ENCODE measurements at regions not wholly inside any gene's neighbourhood (a gene's known extent, or its start where the extent isn't known, plus 50 kb on each side); places are given as distances from the start of the nearest gene placed in this dataset.

- TF ChIP-seq, protein P1, sequence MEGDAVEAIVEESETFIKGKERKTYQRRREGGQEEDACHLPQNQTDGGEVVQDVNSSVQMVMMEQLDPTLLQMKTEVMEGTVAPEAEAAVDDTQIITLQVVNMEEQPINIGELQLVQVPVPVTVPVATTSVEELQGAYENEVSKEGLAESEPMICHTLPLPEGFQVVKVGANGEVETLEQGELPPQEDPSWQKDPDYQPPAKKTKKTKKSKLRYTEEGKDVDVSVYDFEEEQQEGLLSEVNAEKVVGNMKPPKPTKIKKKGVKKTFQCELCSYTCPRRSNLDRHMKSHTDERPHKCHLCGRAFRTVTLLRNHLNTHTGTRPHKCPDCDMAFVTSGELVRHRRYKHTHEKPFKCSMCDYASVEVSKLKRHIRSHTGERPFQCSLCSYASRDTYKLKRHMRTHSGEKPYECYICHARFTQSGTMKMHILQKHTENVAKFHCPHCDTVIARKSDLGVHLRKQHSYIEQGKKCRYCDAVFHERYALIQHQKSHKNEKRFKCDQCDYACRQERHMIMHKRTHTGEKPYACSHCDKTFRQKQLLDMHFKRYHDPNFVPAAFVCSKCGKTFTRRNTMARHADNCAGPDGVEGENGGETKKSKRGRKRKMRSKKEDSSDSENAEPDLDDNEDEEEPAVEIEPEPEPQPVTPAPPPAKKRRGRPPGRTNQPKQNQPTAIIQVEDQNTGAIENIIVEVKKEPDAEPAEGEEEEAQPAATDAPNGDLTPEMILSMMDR (conservative IDR thresholded peaks at IDR 0.05; ENCODE audit: low read depth in 2 of 2) = no peak
- no peak for TF ChIP-seq CREB1 (CRISPR knock-in tag; IDR thresholded peaks at IDR 0.05; ENCODE audit: low read depth)
Measured at GRCh38 chr7:119838444-119838843, 434.5 kb upstream of the KCND2 start (continued).

DNA sequence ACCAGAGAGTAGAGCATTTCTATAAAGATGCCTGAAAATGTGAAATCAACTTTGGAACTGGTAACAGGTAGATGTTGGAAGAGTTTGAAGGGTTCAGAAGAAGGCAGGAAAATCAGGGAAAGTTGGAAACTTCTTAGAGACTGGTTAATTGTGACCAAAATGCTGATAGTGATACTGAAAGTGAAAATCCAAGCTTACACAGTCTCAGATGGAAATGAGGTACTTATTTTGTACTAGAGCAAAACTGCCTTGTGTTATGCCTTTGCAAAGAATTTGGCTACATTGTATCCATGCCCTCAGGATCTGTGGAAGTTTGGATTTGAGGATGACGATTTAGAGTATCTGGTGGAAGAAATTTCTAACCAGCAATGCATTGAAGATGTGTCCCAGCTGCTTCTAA lies 430.6 kb upstream of the KCND2 start:
- TF ChIP-seq ZNF114 (CRISPR knock-in tag; IDR thresholded peaks at IDR 0.05) (no peak), JUNB (IDR thresholded peaks at IDR 0.05; ENCODE audit: unreplicated experiment) (no peak), EZH2phosphoT487 (IDR thresholded peaks at IDR 0.05; ENCODE audit: unreplicated experiment) (no peak), STAT1 (IDR thresholded peaks at IDR 0.05; ENCODE audit: unreplicated experiment) (no peak), POLR2AphosphoS5 (IDR thresholded peaks at IDR 0.05; ENCODE audit: low read depth) (no peak), ETS1 (IDR thresholded peaks at IDR 0.05) (no peak), CREB1 (CRISPR knock-in tag; IDR thresholded peaks at IDR 0.05; ENCODE audit: low read depth) (no peak), REST (IDR thresholded peaks at IDR 0.05; ENCODE audit: unreplicated experiment) (no peak), EZH2 (IDR thresholded peaks at IDR 0.05; ENCODE audit: low read depth, unreplicated experiment) (no peak), ZNF331 (CRISPR knock-in tag; IDR thresholded peaks at IDR 0.05; ENCODE audit: low read depth) (no peak)
- TF ChIP-seq, protein P2, sequence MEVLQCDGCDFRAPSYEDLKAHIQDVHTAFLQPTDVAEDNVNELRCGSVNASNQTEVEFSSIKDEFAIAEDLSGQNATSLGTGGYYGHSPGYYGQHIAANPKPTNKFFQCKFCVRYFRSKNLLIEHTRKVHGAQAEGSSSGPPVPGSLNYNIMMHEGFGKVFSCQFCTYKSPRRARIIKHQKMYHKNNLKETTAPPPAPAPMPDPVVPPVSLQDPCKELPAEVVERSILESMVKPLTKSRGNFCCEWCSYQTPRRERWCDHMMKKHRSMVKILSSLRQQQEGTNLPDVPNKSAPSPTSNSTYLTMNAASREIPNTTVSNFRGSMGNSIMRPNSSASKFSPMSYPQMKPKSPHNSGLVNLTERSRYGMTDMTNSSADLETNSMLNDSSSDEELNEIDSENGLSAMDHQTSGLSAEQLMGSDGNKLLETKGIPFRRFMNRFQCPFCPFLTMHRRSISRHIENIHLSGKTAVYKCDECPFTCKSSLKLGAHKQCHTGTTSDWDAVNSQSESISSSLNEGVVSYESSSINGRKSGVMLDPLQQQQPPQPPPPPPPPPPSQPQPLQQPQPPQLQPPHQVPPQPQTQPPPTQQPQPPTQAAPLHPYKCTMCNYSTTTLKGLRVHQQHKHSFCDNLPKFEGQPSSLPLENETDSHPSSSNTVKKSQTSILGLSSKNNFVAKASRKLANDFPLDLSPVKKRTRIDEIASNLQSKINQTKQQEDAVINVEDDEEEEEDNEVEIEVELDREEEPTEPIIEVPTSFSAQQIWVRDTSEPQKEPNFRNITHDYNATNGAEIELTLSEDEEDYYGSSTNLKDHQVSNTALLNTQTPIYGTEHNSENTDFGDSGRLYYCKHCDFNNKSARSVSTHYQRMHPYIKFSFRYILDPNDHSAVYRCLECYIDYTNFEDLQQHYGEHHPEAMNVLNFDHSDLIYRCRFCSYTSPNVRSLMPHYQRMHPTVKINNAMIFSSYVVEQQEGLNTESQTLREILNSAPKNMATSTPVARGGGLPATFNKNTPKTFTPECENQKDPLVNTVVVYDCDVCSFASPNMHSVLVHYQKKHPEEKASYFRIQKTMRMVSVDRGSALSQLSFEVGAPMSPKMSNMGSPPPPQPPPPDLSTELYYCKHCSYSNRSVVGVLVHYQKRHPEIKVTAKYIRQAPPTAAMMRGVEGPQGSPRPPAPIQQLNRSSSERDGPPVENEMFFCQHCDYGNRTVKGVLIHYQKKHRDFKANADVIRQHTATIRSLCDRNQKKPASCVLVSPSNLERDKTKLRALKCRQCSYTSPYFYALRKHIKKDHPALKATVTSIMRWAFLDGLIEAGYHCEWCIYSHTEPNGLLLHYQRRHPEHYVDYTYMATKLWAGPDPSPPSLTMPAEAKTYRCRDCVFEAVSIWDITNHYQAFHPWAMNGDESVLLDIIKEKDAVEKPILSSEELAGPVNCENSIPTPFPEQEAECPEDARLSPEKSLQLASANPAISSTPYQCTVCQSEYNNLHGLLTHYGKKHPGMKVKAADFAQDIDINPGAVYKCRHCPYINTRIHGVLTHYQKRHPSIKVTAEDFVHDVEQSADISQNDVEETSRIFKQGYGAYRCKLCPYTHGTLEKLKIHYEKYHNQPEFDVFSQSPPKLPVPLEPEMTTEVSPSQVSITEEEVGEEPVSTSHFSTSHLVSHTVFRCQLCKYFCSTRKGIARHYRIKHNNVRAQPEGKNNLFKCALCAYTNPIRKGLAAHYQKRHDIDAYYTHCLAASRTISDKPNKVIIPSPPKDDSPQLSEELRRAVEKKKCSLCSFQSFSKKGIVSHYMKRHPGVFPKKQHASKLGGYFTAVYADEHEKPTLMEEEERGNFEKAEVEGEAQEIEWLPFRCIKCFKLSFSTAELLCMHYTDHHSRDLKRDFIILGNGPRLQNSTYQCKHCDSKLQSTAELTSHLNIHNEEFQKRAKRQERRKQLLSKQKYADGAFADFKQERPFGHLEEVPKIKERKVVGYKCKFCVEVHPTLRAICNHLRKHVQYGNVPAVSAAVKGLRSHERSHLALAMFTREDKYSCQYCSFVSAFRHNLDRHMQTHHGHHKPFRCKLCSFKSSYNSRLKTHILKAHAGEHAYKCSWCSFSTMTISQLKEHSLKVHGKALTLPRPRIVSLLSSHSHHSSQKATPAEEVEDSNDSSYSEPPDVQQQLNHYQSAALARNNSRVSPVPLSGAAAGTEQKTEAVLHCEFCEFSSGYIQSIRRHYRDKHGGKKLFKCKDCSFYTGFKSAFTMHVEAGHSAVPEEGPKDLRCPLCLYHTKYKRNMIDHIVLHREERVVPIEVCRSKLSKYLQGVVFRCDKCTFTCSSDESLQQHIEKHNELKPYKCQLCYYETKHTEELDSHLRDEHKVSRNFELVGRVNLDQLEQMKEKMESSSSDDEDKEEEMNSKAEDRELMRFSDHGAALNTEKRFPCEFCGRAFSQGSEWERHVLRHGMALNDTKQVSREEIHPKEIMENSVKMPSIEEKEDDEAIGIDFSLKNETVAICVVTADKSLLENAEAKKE (CRISPR knock-in tag; IDR thresholded peaks at IDR 0.05) = no peak
- Mint-ChIP-seq H3K27ac (no peak overlapping the region), H3K27me3 (ENCODE audit: insufficient read depth, low read depth, poor library complexity) (peaks cover 2% of the 10 kb centered on the region), H3K36me3 (ENCODE audit: low read depth) (peaks cover 23% of the 10 kb centered on the region; the same call in 2 of the 3 replicates), H3K9me3 (peaks cover 14% of the 10 kb centered on the region), H3K4me1 (peaks cover 16% of the 10 kb centered on the region), H3K4me3 (no peak overlapping the region)
- Histone ChIP-seq H2AFZ (no peak overlapping the region), H3K4me2 (0 out of 2 replicates have a peak overlapping the region, but pooled peaks have one; percentile 23), H3K4me1 (ENCODE audit: insufficient read depth) (peaks cover 3% of the 10 kb centered on the region; the same call in 1 of the 2 replicates), H3K9me2 (ENCODE audit: insufficient read depth) (peaks cover 12% of the 10 kb centered on the region; the same call in 1 of the 2 replicates), H3F3A (replicated peaks; ENCODE audit: low read depth) (no peaks in the 10 kb centered on the region), H3K4me3 (peak overlapping the region; percentile 8; the same call in 1 of the 2 replicates), H3K79me2 (replicated peaks; ENCODE audit: insufficient read depth) (no peaks in the 10 kb centered on the region), H4K20me1 (replicated peaks; ENCODE audit: insufficient read depth) (no peaks in the 10 kb centered on the region), H3K36me3 (ENCODE audit: insufficient read depth) (no peaks in the 10 kb centered on the region), H3K27me3 (ENCODE audit: insufficient read depth) (no peaks in the 10 kb centered on the region), H3K27ac (ENCODE audit: low read depth) (no peak overlapping the region)
- ATAC-seq (no peak), DNase-seq (ENCODE audit: low spot score) (no peak)

Measured in GM23338 (cell line).